DOHH2 (cell line): ENCODE measurements at regions not wholly inside any gene's neighbourhood (a gene's known extent, or its start where the extent isn't known, plus 50 kb on each side); places are given as distances from the start of the nearest gene placed in this dataset.
"Not testable (repeated sequence)": the region's sequence is repeated elsewhere in the genome, so short reads cannot be mapped to it uniquely, and the experiment has no call there.

Experiments
- H3F3A ChIP-seq: fragments of 200-600 bp; sonication (generic), shearing (Covaris generic); 2 replicates; pipeline ENCODE4 v1.6.0; 2016; ENCODE audit warnings: antibody characterized with exemption, mild to moderate bottlenecking; ENCODE audit not compliant: control insufficient read depth, insufficient read depth
- H3K27ac ChIP-seq: fragments of 200-600 bp; sonication (generic); 2 replicates; pipeline ENCODE4 v1.5.1; 2014; ENCODE audit warnings: low read depth, mild to moderate bottlenecking, low read length, moderate library complexity
- H3K27me3 ChIP-seq: fragments of 200-600 bp; sonication (generic); 2 replicates; pipeline ENCODE4 v1.6.1; 2014; ENCODE audit warnings: mild to moderate bottlenecking, low read length, mixed read lengths; ENCODE audit not compliant: control insufficient read depth
- H3K36me3 ChIP-seq: fragments of 200-600 bp; sonication (generic); 2 replicates; pipeline ENCODE4 v1.6.1; 2014; ENCODE audit warnings: mild to moderate bottlenecking, low read length, moderate library complexity, mixed read lengths; ENCODE audit not compliant: control insufficient read depth
- H3K4me1 ChIP-seq: fragments of 200-600 bp; sonication (generic); 2 replicates; pipeline ENCODE4 v1.6.1; 2014; ENCODE audit warnings: mild to moderate bottlenecking, low read length, mixed read lengths; ENCODE audit not compliant: control insufficient read depth
- H3K4me2 ChIP-seq: fragments of 200-600 bp; sonication (generic); 2 replicates; pipeline ENCODE4 v1.6.0; 2014; ENCODE audit warnings: mild to moderate bottlenecking, low read length, moderate library complexity
- H3K4me3 ChIP-seq: fragments of 200-600 bp; sonication (generic); 2 replicates; pipeline ENCODE4 v1.5.1; 2014; ENCODE audit warnings: mild to moderate bottlenecking, low read length, mixed read lengths
- H3K79me2 ChIP-seq: fragments of 200-600 bp; sonication (generic); 2 replicates; pipeline ENCODE4 v1.6.1; 2014; ENCODE audit warnings: mild to moderate bottlenecking, low read length, mixed read lengths; ENCODE audit not compliant: control insufficient read depth
- H3K9me2 ChIP-seq: fragments of 200-600 bp; sonication (generic); replicated peaks from 2 replicates; pipeline ENCODE4 v1.6.1; 2014; ENCODE audit warnings: mild to moderate bottlenecking, low read length, mixed read lengths; ENCODE audit not compliant: control insufficient read depth
- H3K9me3 ChIP-seq: fragments of 200-600 bp; sonication (generic); 2 replicates; pipeline ENCODE4 v1.6.1; 2014; ENCODE audit warnings: antibody characterized with exemption, low read length, mixed read lengths; ENCODE audit not compliant: control insufficient read depth, insufficient read depth
- H4K20me1 ChIP-seq: fragments of 200-600 bp; sonication (generic); 2 replicates; pipeline ENCODE4 v1.6.0; 2014; ENCODE audit warnings: low read depth, mild to moderate bottlenecking, antibody characterized with exemption, low read length, moderate library complexity; ENCODE audit not compliant: control insufficient read depth, insufficient read depth
- CTCF ChIP-seq: fragments of 200-600 bp; sonication (generic); IDR thresholded peaks from one replicate; pipeline ENCODE4 v1.5.1; 2014; ENCODE audit warnings: antibody characterized with exemption, mild to moderate bottlenecking, low read depth, low read length; ENCODE audit not compliant: poor library complexity, severe bottlenecking
- EZH2phosphoT487 ChIP-seq: fragments of 200-600 bp; sonication (generic); IDR thresholded peaks from 2 replicates; pipeline ENCODE4 v1.6.1; 2017; ENCODE audit warnings: borderline replicate concordance, mild to moderate bottlenecking, antibody characterized with exemption, low read length, moderate library complexity, mixed read lengths

- Histone ChIP-seq H3K4me1 (no peaks in the 10 kb centered on the region), H3K4me3 (no peak overlapping the region), H3K79me2 (no peaks in the 10 kb centered on the region), H3K27ac (no peak overlapping the region), H3K36me3 (no peaks in the 10 kb centered on the region), H4K20me1 (no peaks in the 10 kb centered on the region), H3K9me2 (no peaks in the 10 kb centered on the region), H3K9me3 (no peaks in the 10 kb centered on the region), H3K4me2 (no peak overlapping the region), H3F3A (no peaks in the 10 kb centered on the region), H3K27me3 (no peaks in the 10 kb centered on the region)
- TF ChIP-seq EZH2phosphoT487 (no peak), CTCF (no peak)
Observed at GRCh38 chr4:114442856-114443255, 155.8 kb upstream of the UGT8 start.

GRCh38 chr4:114444211-114444610 is 154.4 kb upstream of the UGT8 start:
- Histone ChIP-seq H4K20me1 (no peaks in the 10 kb centered on the region), H3K4me3 (no peak overlapping the region), H3F3A (no peaks in the 10 kb centered on the region), H3K9me2 (no peaks in the 10 kb centered on the region), H3K27me3 (no peaks in the 10 kb centered on the region), H3K4me2 (no peak overlapping the region), H3K79me2 (no peaks in the 10 kb centered on the region), H3K4me1 (no peaks in the 10 kb centered on the region), H3K36me3 (no peaks in the 10 kb centered on the region), H3K9me3 (no peaks in the 10 kb centered on the region), H3K27ac (no peak overlapping the region)
- no peak for TF ChIP-seq CTCF
- no peak for TF ChIP-seq EZH2phosphoT487

GRCh38 chr4:114447963-114448516 is 150.6 kb upstream of the UGT8 start:
- not testable (repeated sequence) for H3K9me3 ChIP-seq, H3F3A ChIP-seq

GRCh38 chr4:114458728-114459127 is 139.9 kb upstream of the UGT8 start:
- H3K27me3 ChIP-seq = no peaks in the 10 kb centered on the region
- no peaks in the 10 kb centered on the region for H3F3A ChIP-seq
- no peaks in the 10 kb centered on the region for H3K4me1 ChIP-seq
- no peaks in the 10 kb centered on the region for H3K36me3 ChIP-seq
- no peaks in the 10 kb centered on the region for H4K20me1 ChIP-seq
- no peak overlapping the region for H3K27ac ChIP-seq
- no peaks in the 10 kb centered on the region for H3K9me2 ChIP-seq
- no peak overlapping the region for H3K4me2 ChIP-seq
- no peaks in the 10 kb centered on the region for H3K79me2 ChIP-seq
- H3K4me3 ChIP-seq = no peak overlapping the region
- H3K9me3 ChIP-seq = no peaks in the 10 kb centered on the region
- TF ChIP-seq CTCF (no peak), EZH2phosphoT487 (no peak)

More at GRCh38 chr4:114447963-114448516, 150.6 kb upstream of the UGT8 start:
- H3K27ac ChIP-seq, H3K27me3 ChIP-seq, H4K20me1 ChIP-seq, H3K4me1 ChIP-seq, H3K4me3 ChIP-seq, H3K9me2 ChIP-seq, H3K79me2 ChIP-seq, H3K4me2 ChIP-seq, H3K36me3 ChIP-seq: not testable (repeated sequence)
